HEK293T (cell line): ENCODE measurements at regions not wholly inside any gene's neighbourhood (a gene's known extent, or its start where the extent isn't known, plus 50 kb on each side); places are given as distances from the start of the nearest gene placed in this dataset.

Source experiments
- CTCF ChIA-PET: fragments of 350-600 bp; formaldehyde crosslinking; extraction: SDS; loops from one replicate; lab custom pipeline; 2021; ENCODE audit warnings: antibody characterized with exemption, inconsistent platforms; lab: Yijun Ruan, JAX
- POLR2A ChIA-PET: fragments of 350-600 bp; formaldehyde crosslinking; extraction: SDS; loops from one replicate; lab custom pipeline; 2020; ENCODE audit warnings: antibody characterized with exemption, inconsistent platforms; lab: Yijun Ruan, JAX
- DNase-seq: peaks from one replicate; pipeline ENCODE4 v3.0.0; 2012; ENCODE audit warnings: mixed read lengths; ENCODE audit errors: extremely low spot score
- CTBP1 ChIP-seq: fragments of 450-650 bp; IDR thresholded peaks from 2 replicates; pipeline ENCODE4 v1.6.1; 2016; ENCODE audit warnings: borderline replicate concordance
- FOXA1 ChIP-seq: fragments of 450-650 bp; IDR thresholded peaks from 2 replicates; pipeline ENCODE4 v1.6.1; 2016; ENCODE audit warnings: mild to moderate bottlenecking
- FOXK2 ChIP-seq: fragments of 450-650 bp; IDR thresholded peaks from 2 replicates; pipeline ENCODE4 v1.6.1; 2016; ENCODE audit warnings: mild to moderate bottlenecking
- L3MBTL2 ChIP-seq: fragments of 450-650 bp; conservative IDR thresholded peaks from 2 replicates; pipeline ENCODE4 v1.6.1; 2016; ENCODE audit warnings: mild to moderate bottlenecking

DNA sequence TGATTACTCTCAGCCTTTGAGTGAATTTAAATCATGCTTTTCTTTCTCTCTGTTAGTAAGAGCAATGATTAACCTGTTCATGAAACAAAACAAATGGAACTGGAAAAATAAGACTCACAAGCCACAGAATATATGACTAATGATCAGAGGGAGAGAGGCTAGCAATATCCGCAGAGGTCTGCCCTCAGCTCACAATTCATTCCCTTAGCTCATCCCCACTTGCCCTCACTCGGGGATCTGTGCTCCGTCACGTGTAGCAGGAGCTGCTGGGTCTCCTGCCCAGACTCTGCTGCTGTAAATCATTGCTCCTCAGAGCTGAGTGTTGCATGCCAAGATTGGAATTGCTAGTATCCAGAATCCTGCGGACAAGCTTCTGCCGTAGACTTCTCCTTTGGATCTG is 53.1 kb upstream of the GNG2 start:
- POLR2A ChIA-PET: no interaction called here
- DNase-seq: no peak
- no peak for TF ChIP-seq L3MBTL2
- TF ChIP-seq FOXA1: no peak
- TF ChIP-seq CTBP1: no peak
- no peak for TF ChIP-seq FOXK2
- CTCF ChIA-PET: interaction anchor here (0.8 kb wide), 1 partner anchor 9 kb away, joined by 3 read pairs; no protein-coding TSS in a partner anchor
